AG08396 (cell line): ENCODE measurements at regions not wholly inside any gene's neighbourhood (a gene's known extent, or its start where the extent isn't known, plus 50 kb on each side); places are given as distances from the start of the nearest gene placed in this dataset.

Experiments used
- DNase-seq: peaks from one replicate; pipeline ENCODE4 v3.0.0; 2012; ENCODE audit warnings: low spot score, mixed read lengths

- no peak for DNase-seq
Observed at GRCh38 chr1:21346365-21347071, 56.3 kb upstream of the ECE1 start.

GRCh38 chr1:21344750-21345443 lies 54.6 kb upstream of the ECE1 start:
- DNase-seq, result no peak

GRCh38 chr1:21344098-21344749 lies 54.0 kb upstream of the ECE1 start:
- DNase-seq, result no peak

- DNase-seq, result no peak
Observed at GRCh38 chr1:21342961-21343838, 52.9 kb upstream of the ECE1 start.

- no peak for DNase-seq
Observed at GRCh38 chr1:21341517-21342078, 51.3 kb upstream of the ECE1 start.

DNA sequence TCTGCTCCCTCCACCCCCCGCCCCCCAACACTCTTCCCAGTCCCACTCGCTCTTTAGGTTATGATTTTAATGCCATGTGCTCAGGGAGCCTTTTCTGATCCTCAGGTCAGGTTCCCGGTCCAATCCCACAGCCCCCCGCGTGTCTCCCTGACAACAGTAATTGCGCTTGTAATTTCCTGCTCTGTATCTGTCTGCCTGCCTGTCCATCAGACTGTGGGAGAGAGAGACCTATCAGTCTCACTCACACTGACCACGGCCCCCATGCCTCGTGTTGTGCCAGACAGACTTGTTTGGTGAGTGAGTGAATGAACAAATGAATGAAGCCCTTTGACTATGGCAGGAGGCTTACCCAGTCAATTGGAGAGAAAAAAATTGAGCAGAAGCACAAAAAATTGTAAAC lies 50.8 kb upstream of the ECE1 start:
- DNase-seq, result no peak

GRCh38 chr1:21340230-21340945 lies 50.1 kb upstream of the ECE1 start:
- no peak for DNase-seq
